ENCODE measurements at regions not wholly inside any gene's neighbourhood (a gene's known extent, or its start where the extent isn't known, plus 50 kb on each side); places are given as distances from the start of the nearest gene placed in this dataset.

- dilution Hi-C loops (cut with MboI; ENCODE audit: extremely low pct_ligation_motif_present, low sequenced_read_pairs): no loop called here
- H3K9ac ChIP-seq (ENCODE audit: control insufficient read depth, extremely low read depth, insufficient read depth, low read length): peak overlapping the region; percentile 43
- H3K4me2 ChIP-seq (ENCODE audit: control insufficient read depth, extremely low read depth, insufficient read depth, low read depth, low read length): peak overlapping the region; percentile 70
- no peak overlapping the region for H3K4me3 ChIP-seq (ENCODE audit: control insufficient read depth in 2 of 3, extremely low read depth in 1 of 3, insufficient read depth in 2 of 3, low read depth in 1 of 3, low read length in 3 of 3)
- DNase-seq (ENCODE audit: low read depth, low spot score): peak; percentile 55
- peak; percentile 100 for FAIRE-seq
- peak overlapping the region; percentile 90 for H3K27ac ChIP-seq (ENCODE audit: control insufficient read depth, insufficient read depth, low read length)
- peaks cover 21% of the 10 kb centered on the region for H3K4me1 ChIP-seq (ENCODE audit: control insufficient read depth, extremely low read depth, insufficient read depth, low read length)
- no peaks in the 10 kb centered on the region for H3K9me3 ChIP-seq (ENCODE audit: control insufficient read depth, low read depth, low read length)
- H3K79me2 ChIP-seq (ENCODE audit: control insufficient read depth, insufficient read depth, low read length): no peaks in the 10 kb centered on the region
- peak overlapping the region; percentile 58 for H2AFZ ChIP-seq (ENCODE audit: control insufficient read depth, low read length)
- H3K36me3 ChIP-seq (ENCODE audit: control insufficient read depth in 2 of 2, extremely low read depth in 1 of 2, insufficient read depth in 2 of 2, low read length in 2 of 2): no peaks in the 10 kb centered on the region
- H3K27me3 ChIP-seq (ENCODE audit: control insufficient read depth, extremely low read depth, insufficient read depth, low read length): no peaks in the 10 kb centered on the region
- no peaks in the 10 kb centered on the region for H3K9me1 ChIP-seq (ENCODE audit: control insufficient read depth, extremely low read depth, insufficient read depth, low read length)
- TF ChIP-seq CTCF (optimal IDR thresholded peaks at IDR 0.05 in 1 of 3, IDR thresholded peaks at IDR 0.05 in 1 of 3, conservative IDR thresholded peaks at IDR 0.05 in 1 of 3; ENCODE audit: extremely low read depth in 1 of 3, insufficient read depth in 2 of 3, low read length in 3 of 3): no peak
- no peak for TF ChIP-seq EZH2 (IDR thresholded peaks at IDR 0.05; ENCODE audit: low read length)
- no peaks in the 10 kb centered on the region for H4K20me1 ChIP-seq (ENCODE audit: control insufficient read depth, extremely low read depth, insufficient read depth, low read length)
Measured at GRCh38 chr10:90674928-90675327, 182.9 kb downstream of the HTR7 start.

- H3K9me3 ChIP-seq (ENCODE audit: control insufficient read depth, low read depth, low read length): no peaks in the 10 kb centered on the region
- H3K27me3 ChIP-seq (ENCODE audit: control insufficient read depth, extremely low read depth, insufficient read depth, low read length): no peaks in the 10 kb centered on the region
- H3K4me3 ChIP-seq (ENCODE audit: control insufficient read depth in 2 of 3, extremely low read depth in 1 of 3, insufficient read depth in 2 of 3, low read depth in 1 of 3, low read length in 3 of 3): peak overlapping the region in 2 of 3 experiments; percentile 24 to 52
- H3K79me2 ChIP-seq (ENCODE audit: control insufficient read depth, insufficient read depth, low read length): no peaks in the 10 kb centered on the region
- peak overlapping the region; percentile 43 for H3K9ac ChIP-seq (ENCODE audit: control insufficient read depth, extremely low read depth, insufficient read depth, low read length)
- dilution Hi-C loops (cut with MboI; ENCODE audit: extremely low pct_ligation_motif_present, low sequenced_read_pairs): no loop called here
- H3K36me3 ChIP-seq (ENCODE audit: control insufficient read depth in 2 of 2, extremely low read depth in 1 of 2, insufficient read depth in 2 of 2, low read length in 2 of 2): no peaks in the 10 kb centered on the region
- DNase-seq (ENCODE audit: low read depth, low spot score) (no peak), FAIRE-seq (peak; percentile 75)
- no peaks in the 10 kb centered on the region for H4K20me1 ChIP-seq (ENCODE audit: control insufficient read depth, extremely low read depth, insufficient read depth, low read length)
- TF ChIP-seq CTCF (optimal IDR thresholded peaks at IDR 0.05 in 1 of 3, IDR thresholded peaks at IDR 0.05 in 1 of 3, conservative IDR thresholded peaks at IDR 0.05 in 1 of 3; ENCODE audit: extremely low read depth in 1 of 3, insufficient read depth in 2 of 3, low read length in 3 of 3): no peak
- TF ChIP-seq EZH2 (IDR thresholded peaks at IDR 0.05; ENCODE audit: low read length): no peak
- peak overlapping the region; percentile 70 for H3K4me2 ChIP-seq (ENCODE audit: control insufficient read depth, extremely low read depth, insufficient read depth, low read depth, low read length)
- H3K9me1 ChIP-seq (ENCODE audit: control insufficient read depth, extremely low read depth, insufficient read depth, low read length): no peaks in the 10 kb centered on the region
- H3K27ac ChIP-seq (ENCODE audit: control insufficient read depth, insufficient read depth, low read length): peak overlapping the region; percentile 90
- H2AFZ ChIP-seq (ENCODE audit: control insufficient read depth, low read length): peak overlapping the region; percentile 17
- H3K4me1 ChIP-seq (ENCODE audit: control insufficient read depth, extremely low read depth, insufficient read depth, low read length): peaks cover 21% of the 10 kb centered on the region
Measured at GRCh38 chr10:90675621-90676020, 182.2 kb downstream of the HTR7 start.
